Esophagus muscularis mucosa (tissue), 3 donors: ENCODE measurements at regions not wholly inside any gene's neighbourhood (a gene's known extent, or its start where the extent isn't known, plus 50 kb on each side); places are given as distances from the start of the nearest gene placed in this dataset.

Experiments
- CTCF ChIP-seq, 3 experiments: fragments of 200-600 bp in 2 of 3; fragments of 450-650 bp in 1 of 3; sonication (generic) in 2 of 3; IDR thresholded peaks; one replicate each; pipeline ENCODE4 v1.5.1; 2017 to 2019; ENCODE audit warnings: antibody characterized with exemption in 3 of 3, mild to moderate bottlenecking in 2 of 3, moderate library complexity in 1 of 3
- POLR2A ChIP-seq: fragments of 450-650 bp; IDR thresholded peaks from one replicate; pipeline ENCODE4 v1.6.1; 2017; ENCODE audit warnings: antibody characterized with exemption, moderate library complexity, mild to moderate bottlenecking, low read depth
- POLR2AphosphoS5 ChIP-seq, 2 donors: sonication (generic); formaldehyde crosslinking; IDR thresholded peaks; one replicate each; pipeline ENCODE4 v1.6.1; 2017; ENCODE audit warnings: antibody characterized with exemption in 2 of 2

- no peak for TF ChIP-seq CTCF (IDR thresholded peaks at IDR 0.05)
- no peak for TF ChIP-seq POLR2A
- TF ChIP-seq POLR2AphosphoS5 (IDR thresholded peaks at IDR 0.05): no peak
Measured at GRCh38 chr6:105641504-105641903, 238.6 kb upstream of the PREP start.
